ENCODE measurements at regions not wholly inside any gene's neighbourhood (a gene's known extent, or its start where the extent isn't known, plus 50 kb on each side); places are given as distances from the start of the nearest gene placed in this dataset.

DNA sequence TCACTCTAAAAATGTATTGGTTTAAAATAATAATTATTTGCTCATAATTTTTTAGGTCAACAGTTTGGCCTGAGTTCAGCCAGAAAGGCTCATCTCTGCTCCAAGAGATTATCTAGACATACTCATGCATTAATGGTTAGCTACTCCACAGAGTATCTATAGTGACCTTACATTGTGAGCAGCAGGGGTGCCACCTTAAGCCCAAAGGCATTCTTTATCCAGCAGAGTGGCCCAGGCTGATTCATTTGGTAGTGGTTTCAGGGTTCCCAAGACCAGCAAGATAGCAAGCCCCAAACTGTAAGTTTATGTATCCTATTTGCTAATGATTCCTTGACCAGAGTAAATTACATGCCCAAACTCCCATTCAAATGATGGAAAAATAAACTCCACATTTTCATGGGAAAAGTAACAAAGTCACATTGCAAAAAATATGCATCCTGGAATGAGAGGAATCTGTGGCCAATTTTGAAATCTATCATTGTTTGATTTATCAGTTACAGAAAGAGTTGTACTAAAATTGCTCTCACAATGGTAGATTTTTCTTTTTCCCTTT lies 182.6 kb upstream of the KCNK2 start (continued):
- TF ChIP-seq SAP30 (IDR thresholded peaks at IDR 0.05; ENCODE audit: insufficient read depth, insufficient replicate concordance, low read length) (no peak), NRF1 (IDR thresholded peaks at IDR 0.05; ENCODE audit: low read depth, low read length) (no peak)
